ENCODE measurements at regions not wholly inside any gene's neighbourhood (a gene's known extent, or its start where the extent isn't known, plus 50 kb on each side); places are given as distances from the start of the nearest gene placed in this dataset.
A peak's percentile ranks its signal among the peaks of the same experiment; 100 is the strongest.

DNA sequence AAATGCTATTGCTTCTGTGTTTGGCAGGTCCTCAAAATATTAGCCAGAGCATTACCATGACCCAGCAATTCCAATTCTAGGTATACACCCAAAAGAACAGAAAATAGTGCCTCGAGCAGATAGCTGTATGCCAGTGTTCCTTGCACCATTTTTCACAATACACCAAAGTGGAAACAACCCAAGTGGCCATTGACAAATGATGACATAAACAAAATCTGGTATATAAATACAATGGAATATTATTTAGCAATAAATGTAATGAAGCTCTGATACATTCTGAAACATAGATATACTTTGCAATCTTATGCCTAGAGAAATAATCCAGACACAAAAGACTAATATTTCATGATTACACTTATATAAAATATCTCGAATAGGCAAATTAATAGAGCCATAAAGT lies 451.8 kb upstream of the PCDH7 start:
- Histone ChIP-seq H3K9me2 (ENCODE audit: low read depth, low read length) (no peaks in the 10 kb centered on the region), H3F3A (ENCODE audit: insufficient read depth, low read length) (no peaks in the 10 kb centered on the region), H3K79me2 (ENCODE audit: insufficient read depth, low read length) (no peaks in the 10 kb centered on the region), H2AFZ (ENCODE audit: low read length) (no peak overlapping the region), H4K20me1 (ENCODE audit: insufficient read depth, low read length) (no peaks in the 10 kb centered on the region), H3K27ac (ENCODE audit: low read depth, low read length, poor library complexity, severe bottlenecking) (no peak overlapping the region), H3K4me3 (ENCODE audit: low read depth, low read length, poor library complexity, severe bottlenecking) (no peak overlapping the region), H3K9me3 (ENCODE audit: low read length) (no peaks in the 10 kb centered on the region), H3K4me1 (ENCODE audit: insufficient read depth, low read length, severe bottlenecking) (no peaks in the 10 kb centered on the region), H3K4me2 (ENCODE audit: low read length) (no peak overlapping the region), H3K27me3 (ENCODE audit: insufficient read depth, low read length) (no peaks in the 10 kb centered on the region), H3K9ac (ENCODE audit: low read length) (no peak overlapping the region), H3K36me3 (ENCODE audit: insufficient read depth, low read length) (no peaks in the 10 kb centered on the region)
- TF ChIP-seq, protein P1, sequence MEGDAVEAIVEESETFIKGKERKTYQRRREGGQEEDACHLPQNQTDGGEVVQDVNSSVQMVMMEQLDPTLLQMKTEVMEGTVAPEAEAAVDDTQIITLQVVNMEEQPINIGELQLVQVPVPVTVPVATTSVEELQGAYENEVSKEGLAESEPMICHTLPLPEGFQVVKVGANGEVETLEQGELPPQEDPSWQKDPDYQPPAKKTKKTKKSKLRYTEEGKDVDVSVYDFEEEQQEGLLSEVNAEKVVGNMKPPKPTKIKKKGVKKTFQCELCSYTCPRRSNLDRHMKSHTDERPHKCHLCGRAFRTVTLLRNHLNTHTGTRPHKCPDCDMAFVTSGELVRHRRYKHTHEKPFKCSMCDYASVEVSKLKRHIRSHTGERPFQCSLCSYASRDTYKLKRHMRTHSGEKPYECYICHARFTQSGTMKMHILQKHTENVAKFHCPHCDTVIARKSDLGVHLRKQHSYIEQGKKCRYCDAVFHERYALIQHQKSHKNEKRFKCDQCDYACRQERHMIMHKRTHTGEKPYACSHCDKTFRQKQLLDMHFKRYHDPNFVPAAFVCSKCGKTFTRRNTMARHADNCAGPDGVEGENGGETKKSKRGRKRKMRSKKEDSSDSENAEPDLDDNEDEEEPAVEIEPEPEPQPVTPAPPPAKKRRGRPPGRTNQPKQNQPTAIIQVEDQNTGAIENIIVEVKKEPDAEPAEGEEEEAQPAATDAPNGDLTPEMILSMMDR (IDR thresholded peaks at IDR 0.05; ENCODE audit: low read length) = no peak
- TF ChIP-seq EZH2 (IDR thresholded peaks at IDR 0.05; ENCODE audit: borderline replicate concordance, low read length) = no peak

DNA sequence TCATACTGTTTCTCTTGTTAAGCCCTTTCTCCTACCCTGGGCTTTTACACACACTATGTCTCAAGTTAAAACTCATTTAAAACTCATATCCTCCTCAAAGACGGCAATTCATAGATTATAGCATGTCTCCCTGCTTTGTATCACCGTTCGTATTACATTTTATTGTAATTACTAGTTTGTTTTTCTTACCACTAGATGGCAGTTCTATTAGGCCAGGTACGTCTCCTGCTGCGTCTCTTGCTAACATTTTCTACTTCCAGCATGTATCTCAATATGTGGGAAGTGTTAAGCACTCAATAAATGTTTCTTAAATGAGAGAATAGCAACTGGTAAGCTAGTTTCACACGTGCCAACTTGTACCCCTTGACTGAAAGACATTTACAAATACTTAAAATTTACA lies 450.3 kb upstream of the PCDH7 start:
- no peak overlapping the region for H2AFZ ChIP-seq (ENCODE audit: low read length)
- no peaks in the 10 kb centered on the region for H3K4me1 ChIP-seq (ENCODE audit: insufficient read depth, low read length, severe bottlenecking)
- no peaks in the 10 kb centered on the region for H3K36me3 ChIP-seq (ENCODE audit: insufficient read depth, low read length)
- no peak overlapping the region for H3K27ac ChIP-seq (ENCODE audit: low read depth, low read length, poor library complexity, severe bottlenecking)
- H3K4me2 ChIP-seq (ENCODE audit: low read length) = no peak overlapping the region
- H3F3A ChIP-seq (ENCODE audit: insufficient read depth, low read length) = no peaks in the 10 kb centered on the region
- H3K27me3 ChIP-seq (ENCODE audit: insufficient read depth, low read length) = no peaks in the 10 kb centered on the region
- no peak overlapping the region for H3K9ac ChIP-seq (ENCODE audit: low read length)
- H3K4me3 ChIP-seq (ENCODE audit: low read depth, low read length, poor library complexity, severe bottlenecking) = no peak overlapping the region
- no peaks in the 10 kb centered on the region for H4K20me1 ChIP-seq (ENCODE audit: insufficient read depth, low read length)
- H3K79me2 ChIP-seq (ENCODE audit: insufficient read depth, low read length) = no peaks in the 10 kb centered on the region
- no peaks in the 10 kb centered on the region for H3K9me2 ChIP-seq (ENCODE audit: low read depth, low read length)
- H3K9me3 ChIP-seq (ENCODE audit: low read length) = no peaks in the 10 kb centered on the region
- TF ChIP-seq, protein P1 (IDR thresholded peaks at IDR 0.05; ENCODE audit: low read length) = peak; percentile 18; the same call in 1 of the 2 replicates
- TF ChIP-seq EZH2 (IDR thresholded peaks at IDR 0.05; ENCODE audit: borderline replicate concordance, low read length) = no peak

GRCh38 chr4:30281986-30282385 lies 438.2 kb upstream of the PCDH7 start:
- no peaks in the 10 kb centered on the region for H3K4me1 ChIP-seq (ENCODE audit: insufficient read depth, low read length, severe bottlenecking)
- no peaks in the 10 kb centered on the region for H3K9me3 ChIP-seq (ENCODE audit: low read length)
- H3K9ac ChIP-seq (ENCODE audit: low read length) = no peak overlapping the region
- no peak for TF ChIP-seq EZH2 (IDR thresholded peaks at IDR 0.05; ENCODE audit: borderline replicate concordance, low read length)
- TF ChIP-seq, protein P1 (IDR thresholded peaks at IDR 0.05; ENCODE audit: low read length) = no peak
- no peak overlapping the region for H2AFZ ChIP-seq (ENCODE audit: low read length)
- H3K79me2 ChIP-seq (ENCODE audit: insufficient read depth, low read length) = no peaks in the 10 kb centered on the region
- H3F3A ChIP-seq (ENCODE audit: insufficient read depth, low read length) = no peaks in the 10 kb centered on the region
- no peak overlapping the region for H3K4me2 ChIP-seq (ENCODE audit: low read length)
- no peak overlapping the region for H3K4me3 ChIP-seq (ENCODE audit: low read depth, low read length, poor library complexity, severe bottlenecking)
- no peaks in the 10 kb centered on the region for H3K36me3 ChIP-seq (ENCODE audit: insufficient read depth, low read length)
- H4K20me1 ChIP-seq (ENCODE audit: insufficient read depth, low read length) = no peaks in the 10 kb centered on the region
- no peaks in the 10 kb centered on the region for H3K9me2 ChIP-seq (ENCODE audit: low read depth, low read length)
- no peaks in the 10 kb centered on the region for H3K27me3 ChIP-seq (ENCODE audit: insufficient read depth, low read length)
- no peak overlapping the region for H3K27ac ChIP-seq (ENCODE audit: low read depth, low read length, poor library complexity, severe bottlenecking)
